SK-MEL-5 (cell line): ENCODE measurements at regions not wholly inside any gene's neighbourhood (a gene's known extent, or its start where the extent isn't known, plus 50 kb on each side); places are given as distances from the start of the nearest gene placed in this dataset.

Source experiments
- DNase-seq: peaks from one replicate; pipeline ENCODE4 v3.0.0-alpha.2; 2016; ENCODE audit warnings: low read depth, low spot score
- in situ Hi-C: cut with HindIII; loops from 2 replicates; pipeline ENCODE4 v1.10.0; 2016; ENCODE audit warnings: low sequenced_read_pairs, high pct_unique_total_duplicates, low pct_unique_long_range_greater_than_20kb

DNA sequence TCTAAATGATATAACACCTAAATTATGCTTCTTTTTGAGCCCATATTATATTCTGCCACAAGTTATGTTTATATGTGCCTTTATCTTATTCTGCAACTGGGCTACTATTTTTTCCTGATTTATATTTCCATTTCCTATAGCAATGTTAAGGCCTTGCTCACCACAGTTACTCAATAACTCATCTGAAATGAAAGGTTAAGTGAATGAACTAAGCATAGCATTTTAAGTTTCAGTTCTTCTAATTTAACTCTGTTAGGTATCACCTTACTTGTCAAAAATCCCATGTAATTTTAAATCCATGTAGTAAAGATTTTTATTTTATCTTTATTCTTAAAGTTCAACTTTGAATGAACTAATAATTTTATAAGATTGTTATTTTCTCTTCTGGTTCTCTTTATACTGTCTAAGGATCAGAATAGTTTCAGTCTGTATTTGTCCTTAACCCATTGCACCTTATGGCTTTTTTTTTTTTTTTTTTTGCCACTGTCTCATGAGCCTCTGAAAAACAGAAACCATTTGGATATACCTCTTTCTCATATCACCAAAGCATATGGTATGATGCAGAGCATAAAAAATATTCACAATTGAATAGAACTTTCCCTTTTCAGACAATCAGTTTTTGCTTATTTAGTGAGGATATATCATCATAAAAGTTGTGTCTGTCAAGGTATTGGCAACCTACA is 301.8 kb upstream of the ZWINT start:
- DNase-seq: no peak
- in situ Hi-C loops: no loop called here

- in situ Hi-C loops: no loop called here
Observed at GRCh38 chr10:56653289-56653688, 292.2 kb upstream of the ZWINT start.

GRCh38 chr10:56646329-56647111 is 285.5 kb upstream of the ZWINT start:
- DNase-seq: no peak
- in situ Hi-C loops: no loop called here

More at GRCh38 chr10:56653289-56653688, 292.2 kb upstream of the ZWINT start:
- DNase-seq: no peak

DNA sequence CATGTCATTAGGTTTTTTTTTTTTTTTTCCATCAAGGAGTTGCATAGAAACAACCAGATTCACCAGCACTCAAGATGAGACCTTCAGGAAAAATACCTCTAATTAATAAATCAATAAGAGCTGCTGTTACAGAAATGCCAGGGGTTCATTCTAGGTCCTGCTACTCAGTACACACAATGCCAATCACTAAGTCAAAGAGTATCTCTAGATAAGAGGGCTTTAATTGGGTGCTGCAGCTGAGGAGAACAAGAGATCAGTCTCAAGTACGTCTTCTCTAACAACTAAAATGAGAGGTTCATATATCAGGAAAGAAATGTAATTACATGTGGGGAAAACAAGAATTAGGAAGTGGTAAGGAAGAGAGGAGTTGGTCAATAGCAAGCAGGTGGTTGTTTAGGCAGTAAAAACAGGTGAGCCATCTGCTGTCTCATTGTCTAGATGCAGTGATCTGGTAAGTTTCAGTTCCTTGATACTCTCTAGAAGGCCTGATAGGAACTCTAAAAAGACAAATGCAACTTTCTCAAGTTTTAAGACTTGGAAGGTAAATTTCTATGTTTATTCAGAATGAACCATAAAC is 272.9 kb upstream of the ZWINT start:
- DNase-seq: no peak
- in situ Hi-C loops: no loop called here

DNA sequence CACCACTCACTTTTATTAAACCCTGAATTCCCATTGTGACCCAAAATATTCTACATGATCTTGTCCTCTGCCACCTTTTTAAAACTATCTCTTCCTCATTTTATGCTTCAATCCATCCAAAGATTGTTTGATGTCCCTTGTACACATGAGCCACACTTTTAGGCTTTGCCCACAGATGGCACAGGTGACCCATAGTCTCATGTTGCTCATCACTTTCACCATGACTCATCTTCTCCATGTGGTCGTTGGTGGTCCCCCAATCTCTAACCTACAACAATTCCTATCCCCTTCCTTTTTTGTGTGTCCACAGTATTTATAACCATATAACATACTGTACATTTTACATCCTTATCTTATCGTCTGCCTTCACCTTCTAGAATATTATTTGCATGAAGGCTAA is 271.5 kb upstream of the ZWINT start:
- DNase-seq: no peak
- in situ Hi-C loops: no loop called here

DNA sequence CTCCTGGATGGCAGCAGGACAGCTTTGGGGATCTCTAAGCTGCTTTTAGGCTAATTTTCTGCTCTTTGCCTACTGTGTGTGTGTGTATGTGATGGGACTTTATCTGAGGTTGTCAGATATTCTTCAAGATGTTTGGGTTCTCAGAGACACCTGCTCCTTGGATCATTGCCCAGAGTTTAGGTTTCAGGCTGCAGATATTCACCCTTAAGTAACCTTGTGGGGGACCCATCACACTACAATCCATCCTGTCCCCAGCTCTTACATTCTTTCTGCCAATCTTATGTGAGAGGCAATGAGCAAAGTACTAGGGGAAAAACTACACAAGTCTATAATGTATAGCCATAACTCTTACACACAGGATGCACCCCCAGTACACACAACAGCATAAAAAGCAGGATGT is 263.0 kb upstream of the ZWINT start:
- DNase-seq: no peak
- in situ Hi-C loops: no loop called here

- no peak for DNase-seq
- in situ Hi-C loops: no loop called here
Observed at GRCh38 chr10:56623064-56623463, 262.0 kb upstream of the ZWINT start.

DNA sequence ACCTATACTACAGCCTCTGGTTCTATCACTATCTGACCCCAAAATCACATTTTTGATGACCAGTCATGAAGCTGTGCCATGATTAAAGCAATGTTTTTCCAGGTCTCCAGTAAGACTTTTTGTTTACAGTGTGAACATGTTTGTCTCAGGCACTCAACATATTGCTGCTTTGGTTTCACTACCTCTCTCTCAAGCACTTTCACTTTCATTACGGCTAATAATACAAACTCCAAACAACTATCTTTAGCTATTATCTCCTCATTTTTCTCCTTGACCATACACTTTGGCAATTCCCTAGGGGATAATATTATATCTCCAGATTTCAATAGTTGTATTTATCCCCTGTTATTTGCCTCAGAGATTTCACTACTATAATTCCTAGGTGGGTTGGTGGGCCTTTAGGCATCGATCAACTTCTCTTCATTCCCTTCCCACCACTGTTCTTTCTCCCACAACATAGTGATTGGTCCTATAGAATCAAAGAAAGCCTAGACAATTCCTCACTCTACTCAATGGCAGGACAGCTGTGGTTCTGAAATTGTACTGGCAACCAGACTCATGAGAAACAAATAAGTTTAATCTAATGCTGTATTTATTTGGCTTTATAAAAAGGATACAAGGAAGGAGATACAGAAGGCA is 261.4 kb upstream of the ZWINT start:
- in situ Hi-C loops: no loop called here
- DNase-seq: peak; percentile 3

GRCh38 chr10:56606202-56606601 is 245.1 kb upstream of the ZWINT start:
- in situ Hi-C loops: no loop called here
- no peak for DNase-seq

DNA sequence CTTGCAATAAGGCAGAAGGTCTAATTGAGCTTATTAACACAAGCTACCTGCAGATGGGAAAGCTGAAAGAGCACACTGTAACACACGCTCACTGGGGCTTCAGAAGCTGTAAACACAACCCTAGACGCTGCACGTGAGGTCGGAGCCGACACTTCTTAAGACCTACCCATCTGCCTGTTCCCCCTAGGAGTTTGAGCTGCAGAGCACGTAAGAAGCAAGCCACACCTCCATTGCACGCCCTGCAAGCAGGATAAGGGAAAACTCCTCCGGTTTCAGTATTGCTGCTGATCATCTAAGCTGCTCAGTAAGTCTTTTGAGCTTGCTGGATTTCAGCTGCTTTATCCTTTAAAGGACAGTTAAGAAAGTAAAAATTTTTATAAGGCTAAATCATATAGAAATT is 244.0 kb upstream of the ZWINT start:
- DNase-seq: no peak
- in situ Hi-C loops: no loop called here

GRCh38 chr10:56604624-56605023 is 243.6 kb upstream of the ZWINT start:
- in situ Hi-C loops: no loop called here
- no peak for DNase-seq

DNA sequence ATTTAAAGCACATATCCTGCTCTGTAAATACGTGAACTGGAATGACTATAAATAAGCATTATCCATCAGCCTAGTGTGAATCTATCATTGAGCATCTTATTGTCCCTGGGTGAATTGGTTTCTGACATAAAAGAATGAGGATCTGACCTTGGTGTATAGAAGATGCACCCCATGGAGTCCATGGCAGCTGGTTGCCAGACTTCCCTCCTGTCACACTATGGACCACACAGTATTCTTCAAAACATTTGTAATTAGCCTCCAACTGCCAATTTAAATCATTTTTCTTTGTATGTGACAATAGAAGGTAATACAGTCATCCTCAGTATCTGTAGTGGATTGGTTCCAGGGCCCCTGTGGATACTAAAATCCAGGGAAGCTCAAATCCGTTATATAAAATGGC is 238.1 kb upstream of the ZWINT start:
- in situ Hi-C loops: no loop called here

DNA sequence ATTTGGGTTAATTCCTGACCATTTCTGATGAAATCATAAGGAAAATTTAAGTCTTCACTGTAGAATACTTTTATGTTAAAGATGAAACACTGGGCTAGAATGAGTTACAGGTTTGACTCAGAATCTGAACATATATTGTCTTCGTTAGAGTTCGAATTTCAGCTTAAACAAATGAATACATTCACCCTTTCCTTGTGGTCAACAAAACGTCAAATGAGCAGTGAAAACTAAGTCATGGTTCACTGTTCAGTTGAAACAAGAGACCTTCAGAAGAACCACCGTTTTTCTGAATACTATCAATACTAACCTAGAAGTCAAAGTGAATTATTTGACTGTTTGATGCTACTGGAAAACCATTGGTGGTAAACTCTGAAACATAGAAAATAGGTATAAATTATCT is 235.2 kb upstream of the ZWINT start:
- in situ Hi-C loops: no loop called here
- no peak for DNase-seq

More for the DNA sequence above, 238.1 kb upstream of the ZWINT start:
- DNase-seq: no peak

- no peak for DNase-seq
- in situ Hi-C loops: no loop called here
Observed at GRCh38 chr10:56593120-56593519, 232.1 kb upstream of the ZWINT start.

DNA sequence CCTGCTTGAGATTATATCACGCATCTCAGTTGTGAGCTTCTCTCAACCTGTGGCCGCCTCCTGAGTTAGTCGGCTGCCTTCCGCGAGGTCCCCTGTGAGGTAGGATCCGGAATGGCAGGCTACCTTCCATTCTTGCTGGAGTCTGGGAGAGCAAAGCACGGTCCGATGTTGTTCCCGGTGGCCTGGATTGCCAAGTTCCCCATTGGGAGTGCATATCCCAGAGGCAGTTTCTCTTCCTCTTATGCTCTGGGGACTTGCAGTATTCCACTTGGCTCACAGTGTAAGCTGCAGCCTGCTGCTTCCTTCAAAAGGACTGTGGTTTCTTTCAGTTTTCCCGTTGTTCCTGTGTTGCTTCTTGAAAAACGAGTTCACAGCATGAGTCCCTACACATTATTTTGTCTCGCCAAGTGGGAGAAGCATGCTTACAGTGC is 225.4 kb upstream of the ZWINT start:
- DNase-seq: no peak
- in situ Hi-C loops: no loop called here

- peak; percentile 8 for DNase-seq
- in situ Hi-C loops: no loop called here
Observed at GRCh38 chr10:56585447-56586171, 224.6 kb upstream of the ZWINT start.

DNA sequence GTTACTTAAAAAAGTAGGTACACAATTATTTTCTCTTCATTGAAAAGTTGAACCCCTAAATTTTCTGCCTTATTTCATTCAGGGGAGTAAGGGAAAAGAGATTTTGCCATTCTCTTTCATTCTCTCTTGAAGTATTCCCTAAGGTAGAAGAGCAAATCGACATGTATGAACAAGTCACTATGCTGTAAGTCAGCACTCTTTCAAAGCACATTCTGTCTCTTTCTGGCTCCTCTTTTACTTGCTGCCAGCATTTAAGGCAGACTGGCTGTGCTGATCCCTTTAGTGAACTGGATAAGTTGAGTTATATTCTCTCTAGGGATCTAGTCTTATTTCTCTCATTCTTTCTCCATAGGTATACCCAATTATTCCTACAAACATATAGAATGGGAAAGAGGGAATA is 222.3 kb upstream of the ZWINT start:
- no peak for DNase-seq
- in situ Hi-C loops: no loop called here

GRCh38 chr10:56567580-56567979 is 206.5 kb upstream of the ZWINT start:
- DNase-seq: no peak
- in situ Hi-C loops: no loop called here
